ENCODE measurements at regions not wholly inside any gene's neighbourhood (a gene's known extent, or its start where the extent isn't known, plus 50 kb on each side); places are given as distances from the start of the nearest gene placed in this dataset.
"Not testable (repeated sequence)": the region's sequence is repeated elsewhere in the genome, so short reads cannot be mapped to it uniquely, and the experiment has no call there.

DNA sequence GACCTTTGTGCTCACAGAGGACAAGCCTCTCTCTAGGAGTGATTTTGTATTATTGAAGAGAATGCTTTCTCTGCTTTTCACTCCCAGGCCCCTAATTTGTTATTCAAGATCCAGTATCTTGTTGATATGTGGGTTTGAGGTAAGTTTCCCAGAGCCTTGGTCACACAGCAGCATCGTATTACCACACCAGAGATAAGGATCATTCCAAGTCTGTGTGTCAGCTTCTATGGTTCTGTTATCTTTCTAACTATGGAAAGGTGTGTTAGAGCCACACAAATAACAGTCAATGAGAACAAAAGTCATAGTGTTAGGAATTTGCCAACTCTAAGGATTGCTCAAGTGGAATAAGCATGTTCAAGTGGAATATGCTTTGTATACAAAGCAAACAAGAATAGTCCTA is 1208.3 kb downstream of the GATA3 start:
- DNase-seq = no peak

- no peak for DNase-seq
These were observed 1213.7 kb downstream of the GATA3 start for GRCh38 chr10:9268176-9268575.

DNA sequence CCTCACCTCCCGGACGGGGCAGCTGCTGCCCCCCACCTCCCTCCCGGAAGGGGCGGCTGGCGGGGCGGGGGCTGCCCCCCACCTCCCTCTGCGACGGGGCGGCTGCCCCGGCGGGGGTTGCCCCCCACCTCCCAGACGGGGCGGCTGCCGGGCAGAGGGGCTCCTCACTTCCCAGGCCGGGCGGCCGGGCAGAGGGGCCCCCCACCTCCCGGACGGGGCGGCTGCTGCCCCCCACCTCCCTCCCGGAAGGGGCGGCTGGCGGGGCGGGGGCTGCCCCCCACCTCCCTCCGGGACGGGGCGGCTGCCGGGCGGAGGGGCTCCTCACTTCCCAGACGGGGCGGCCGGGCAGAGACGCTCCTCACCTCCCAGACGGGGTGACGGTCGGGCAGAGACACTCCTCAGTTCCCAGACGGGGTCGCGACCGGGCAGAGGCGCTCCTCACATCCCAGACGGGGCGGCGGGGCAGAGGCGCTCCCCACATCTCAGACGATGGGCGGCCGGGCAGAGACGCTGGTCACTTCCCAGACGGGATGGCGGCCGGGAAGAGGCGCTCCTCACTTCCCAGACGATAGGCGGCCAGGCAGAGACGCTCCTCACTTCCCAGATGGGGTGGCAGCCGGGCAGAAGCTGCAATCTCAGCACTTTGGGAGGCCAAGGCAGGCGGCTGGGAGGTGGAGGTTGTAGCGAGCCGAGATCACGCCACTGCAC is 1218.8 kb downstream of the GATA3 start:
- DNase-seq = not testable (repeated sequence)

GRCh38 chr10:9274206-9274755 is 1219.8 kb downstream of the GATA3 start:
- no peak for DNase-seq

GRCh38 chr10:9275861-9276260 is 1221.4 kb downstream of the GATA3 start:
- DNase-seq = no peak

DNA sequence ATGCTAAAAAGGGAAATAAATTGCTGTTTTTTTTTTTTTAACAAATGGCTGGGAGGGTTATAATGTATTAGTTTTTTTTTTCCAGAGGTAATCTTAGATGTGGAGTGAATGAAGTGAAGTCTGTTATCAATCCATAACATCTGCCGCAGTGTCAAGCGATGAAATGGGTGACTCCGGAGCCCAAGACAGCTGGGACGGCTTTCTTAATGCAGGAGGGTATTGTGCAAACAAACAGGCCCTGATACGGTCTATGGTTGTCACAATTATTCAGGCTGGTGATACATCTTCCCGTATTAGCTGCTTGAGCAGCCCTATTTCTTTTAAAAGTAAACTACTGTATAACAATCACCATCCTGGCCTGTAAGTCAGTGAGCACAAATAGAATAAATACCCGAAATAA is 1231.2 kb downstream of the GATA3 start:
- no peak for DNase-seq

DNA sequence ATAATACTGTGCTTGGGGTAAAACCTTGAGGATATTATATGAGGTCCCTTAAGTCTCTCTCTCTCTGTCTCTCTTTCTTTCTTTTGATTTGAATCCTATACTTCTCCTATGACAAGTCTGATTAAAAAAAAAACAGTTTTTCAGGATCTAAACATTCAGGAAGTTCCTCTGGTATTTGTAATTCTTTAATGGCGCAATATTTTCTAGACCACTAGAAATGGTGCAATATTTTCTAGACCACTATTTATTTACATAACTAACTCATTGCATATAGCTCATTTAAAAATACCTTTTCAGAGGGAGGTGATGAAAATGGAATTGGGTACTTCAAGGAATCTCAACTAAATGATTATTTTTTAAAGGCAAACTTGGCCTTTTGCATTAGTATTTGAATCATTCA is 1235.3 kb downstream of the GATA3 start:
- DNase-seq = no peak

DNA sequence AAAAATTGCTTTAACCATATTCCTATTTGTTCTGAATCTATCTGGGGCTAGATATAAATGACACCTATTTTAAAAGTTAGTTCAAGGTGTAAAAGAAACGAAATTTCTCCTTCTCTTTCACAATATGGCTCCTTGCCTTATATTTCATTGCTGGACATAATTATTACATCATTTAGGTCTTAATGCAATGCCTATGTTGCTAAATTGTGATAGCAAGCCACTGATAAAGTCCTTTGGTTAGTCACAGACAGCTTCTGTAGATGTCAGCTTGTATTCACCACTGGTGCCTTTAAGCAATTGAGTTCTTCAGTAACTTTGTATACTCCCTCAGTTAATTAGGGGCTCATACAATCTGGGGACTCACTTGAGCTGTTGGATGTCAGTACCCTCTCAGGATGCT is 1236.6 kb downstream of the GATA3 start:
- DNase-seq = no peak

DNA sequence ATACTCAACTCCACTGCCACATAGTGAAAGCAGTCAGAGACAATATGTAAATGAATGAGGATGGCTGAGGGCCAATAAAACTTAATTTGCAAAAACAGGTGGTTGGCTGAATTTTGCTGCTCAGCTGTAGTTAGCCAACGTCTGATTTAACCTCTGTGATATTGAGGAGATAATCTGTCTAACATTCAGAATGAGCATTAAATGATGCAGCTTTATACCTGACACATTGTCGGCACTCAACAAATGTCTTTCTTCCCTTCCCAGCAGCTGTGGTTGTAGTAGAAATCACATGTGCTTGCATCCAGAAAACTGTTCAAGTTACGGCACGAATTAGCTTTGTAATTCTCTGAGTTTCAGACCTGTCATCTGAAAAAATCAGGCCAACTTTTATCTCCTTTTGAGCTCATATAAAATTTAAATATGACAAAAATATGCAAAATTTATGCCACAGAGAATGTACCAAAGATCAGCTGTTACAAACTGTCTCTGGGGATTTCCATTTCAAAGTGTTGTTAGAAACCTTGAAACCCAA is 1239.7 kb downstream of the GATA3 start:
- no peak for DNase-seq

GRCh38 chr10:9294865-9295264 is 1240.4 kb downstream of the GATA3 start:
- no peak for DNase-seq

- DNase-seq = no peak
These were observed 1241.7 kb downstream of the GATA3 start for GRCh38 chr10:9296190-9296589.

DNA sequence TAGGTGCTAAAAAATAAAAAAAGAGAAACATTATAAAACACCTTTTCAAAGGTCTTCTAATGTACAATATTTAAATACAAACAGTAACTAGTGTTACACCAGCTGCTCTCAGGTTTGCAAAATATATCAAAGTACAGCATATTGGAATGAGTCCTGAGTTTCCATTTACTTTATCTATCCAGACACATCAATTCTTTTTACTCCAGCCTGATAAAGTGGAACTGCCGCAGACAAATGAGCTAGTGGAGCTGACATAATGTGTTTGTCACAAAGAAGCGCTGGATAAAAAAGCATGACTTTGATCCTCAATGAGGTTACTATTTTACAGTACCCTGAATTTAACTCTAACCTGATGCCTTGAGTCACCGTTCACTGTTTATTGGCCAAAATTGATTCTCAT is 1243.1 kb downstream of the GATA3 start:
- DNase-seq = no peak

- DNase-seq = no peak
These were observed 1245.5 kb downstream of the GATA3 start for GRCh38 chr10:9299966-9300365.

GRCh38 chr10:9301148-9301547 is 1246.7 kb downstream of the GATA3 start:
- DNase-seq = no peak

DNA sequence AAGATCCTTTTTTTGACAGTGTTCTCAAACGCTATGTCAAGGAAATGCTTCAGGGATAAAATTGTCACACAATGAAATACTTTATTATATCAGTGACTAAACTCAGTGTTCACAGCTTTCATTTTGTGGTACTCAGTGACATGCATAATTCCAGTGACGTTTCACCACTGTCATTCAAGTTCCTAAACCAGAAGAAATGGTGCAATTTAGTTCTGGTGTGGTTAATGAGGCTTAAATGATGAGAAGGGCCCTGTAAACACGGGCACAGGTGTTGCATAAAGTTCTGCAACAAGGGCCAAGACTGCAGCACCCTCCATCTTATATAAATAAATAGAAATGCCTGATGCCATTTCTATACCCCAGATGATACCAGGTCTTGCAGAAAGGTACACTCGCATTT is 1247.1 kb downstream of the GATA3 start:
- DNase-seq = no peak

DNA sequence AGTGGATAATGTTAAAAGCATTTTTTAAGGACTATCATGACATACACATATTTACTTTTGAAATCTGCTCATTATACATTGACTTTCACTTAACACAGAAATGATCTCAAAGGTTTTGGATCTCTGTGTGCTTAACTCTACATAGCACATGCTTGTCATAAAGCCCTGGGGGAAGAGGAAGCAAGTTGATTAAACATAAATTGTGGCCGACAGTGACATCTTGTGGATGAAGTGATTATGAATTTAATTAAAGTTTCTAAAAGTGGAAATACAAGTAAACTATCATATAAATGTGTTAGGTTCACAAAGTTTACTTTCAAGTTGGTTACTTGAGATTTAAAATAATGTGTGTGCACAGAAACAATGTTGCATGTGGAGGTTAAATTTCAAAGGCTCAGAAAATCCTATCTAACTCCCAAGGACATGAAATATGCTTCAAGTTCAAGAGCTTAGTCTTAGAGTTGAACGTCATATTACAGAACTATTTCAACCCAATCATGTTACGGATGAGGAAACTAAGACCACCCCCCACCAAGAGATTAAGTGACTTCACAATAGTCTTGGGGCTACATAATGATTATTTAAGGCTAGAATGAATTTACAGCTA is 1247.8 kb downstream of the GATA3 start:
- no peak for DNase-seq

GRCh38 chr10:9305018-9305655 is 1250.6 kb downstream of the GATA3 start:
- DNase-seq = no peak

- no peak for DNase-seq
These were observed 1257.4 kb downstream of the GATA3 start for GRCh38 chr10:9311702-9312499.

- DNase-seq = no peak
These were observed 1260.8 kb downstream of the GATA3 start for GRCh38 chr10:9315292-9315691.

GRCh38 chr10:9331583-9332008 is 1277.1 kb downstream of the GATA3 start:
- DNase-seq = peak; percentile 1

- no peak for DNase-seq
These were observed 1279.8 kb downstream of the GATA3 start for GRCh38 chr10:9334270-9334669.

DNA sequence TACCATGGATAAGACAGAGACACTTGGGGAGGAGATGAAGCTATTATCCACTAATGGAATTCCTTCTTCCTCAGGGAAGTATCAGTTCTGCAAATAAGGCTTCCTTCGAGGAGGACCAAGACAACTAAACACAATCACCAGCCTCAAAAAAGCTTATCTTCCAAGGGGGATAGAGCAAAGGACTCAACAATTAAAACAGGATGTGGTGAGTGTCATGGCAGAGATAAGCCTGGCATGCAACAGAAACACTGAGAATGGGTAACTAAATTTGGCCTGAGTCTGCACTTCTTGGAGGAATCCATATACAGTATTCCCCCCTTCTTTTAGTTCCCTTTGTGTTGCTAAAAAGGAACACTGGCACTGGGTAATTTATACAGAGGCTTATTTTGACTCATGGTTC is 1285.2 kb downstream of the GATA3 start:
- DNase-seq = no peak

Data from DMS79 treated with DMSO at 0.1 percent for 48 hours (cell line).